ENCODE measurements at regions not wholly inside any gene's neighbourhood (a gene's known extent, or its start where the extent isn't known, plus 50 kb on each side); places are given as distances from the start of the nearest gene placed in this dataset.

DNA sequence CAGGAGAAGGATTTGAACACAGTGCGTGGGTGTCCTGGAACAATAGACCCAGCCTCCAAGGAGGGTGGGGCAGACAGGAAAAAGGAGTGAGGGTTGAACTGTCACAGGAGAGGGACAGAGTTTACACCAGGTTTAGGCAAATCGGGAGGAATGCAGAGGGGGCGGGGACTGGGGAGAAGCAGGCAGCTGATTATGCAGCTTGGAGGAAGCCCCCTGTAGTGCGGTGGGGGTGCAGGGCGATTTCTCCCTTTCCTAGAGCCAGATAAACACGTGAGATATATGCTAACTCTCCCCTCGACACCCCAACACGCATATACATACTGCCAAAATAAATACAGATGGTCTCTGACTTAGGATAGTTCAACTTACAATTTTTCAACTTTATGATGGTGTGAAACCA lies 108.6 kb upstream of the PRR20G start:
- TF ChIP-seq POLR2A (IDR thresholded peaks at IDR 0.05): no peak
- TF ChIP-seq, protein P1, sequence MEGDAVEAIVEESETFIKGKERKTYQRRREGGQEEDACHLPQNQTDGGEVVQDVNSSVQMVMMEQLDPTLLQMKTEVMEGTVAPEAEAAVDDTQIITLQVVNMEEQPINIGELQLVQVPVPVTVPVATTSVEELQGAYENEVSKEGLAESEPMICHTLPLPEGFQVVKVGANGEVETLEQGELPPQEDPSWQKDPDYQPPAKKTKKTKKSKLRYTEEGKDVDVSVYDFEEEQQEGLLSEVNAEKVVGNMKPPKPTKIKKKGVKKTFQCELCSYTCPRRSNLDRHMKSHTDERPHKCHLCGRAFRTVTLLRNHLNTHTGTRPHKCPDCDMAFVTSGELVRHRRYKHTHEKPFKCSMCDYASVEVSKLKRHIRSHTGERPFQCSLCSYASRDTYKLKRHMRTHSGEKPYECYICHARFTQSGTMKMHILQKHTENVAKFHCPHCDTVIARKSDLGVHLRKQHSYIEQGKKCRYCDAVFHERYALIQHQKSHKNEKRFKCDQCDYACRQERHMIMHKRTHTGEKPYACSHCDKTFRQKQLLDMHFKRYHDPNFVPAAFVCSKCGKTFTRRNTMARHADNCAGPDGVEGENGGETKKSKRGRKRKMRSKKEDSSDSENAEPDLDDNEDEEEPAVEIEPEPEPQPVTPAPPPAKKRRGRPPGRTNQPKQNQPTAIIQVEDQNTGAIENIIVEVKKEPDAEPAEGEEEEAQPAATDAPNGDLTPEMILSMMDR (IDR thresholded peaks at IDR 0.05): no peak
- H3K4me3 ChIP-seq (ENCODE audit: low read depth, poor library complexity, severe bottlenecking): no peak overlapping the region
- DNase-seq (ENCODE audit: low spot score in 2 of 2): no peak
- intact Hi-C loops (cut with DNase I; ENCODE audit: low total_unique reads): no loop called here
- 29 to 30% methylated on average over 8 of the region's 8 CpGs for WGBS, 2 donors

DNA sequence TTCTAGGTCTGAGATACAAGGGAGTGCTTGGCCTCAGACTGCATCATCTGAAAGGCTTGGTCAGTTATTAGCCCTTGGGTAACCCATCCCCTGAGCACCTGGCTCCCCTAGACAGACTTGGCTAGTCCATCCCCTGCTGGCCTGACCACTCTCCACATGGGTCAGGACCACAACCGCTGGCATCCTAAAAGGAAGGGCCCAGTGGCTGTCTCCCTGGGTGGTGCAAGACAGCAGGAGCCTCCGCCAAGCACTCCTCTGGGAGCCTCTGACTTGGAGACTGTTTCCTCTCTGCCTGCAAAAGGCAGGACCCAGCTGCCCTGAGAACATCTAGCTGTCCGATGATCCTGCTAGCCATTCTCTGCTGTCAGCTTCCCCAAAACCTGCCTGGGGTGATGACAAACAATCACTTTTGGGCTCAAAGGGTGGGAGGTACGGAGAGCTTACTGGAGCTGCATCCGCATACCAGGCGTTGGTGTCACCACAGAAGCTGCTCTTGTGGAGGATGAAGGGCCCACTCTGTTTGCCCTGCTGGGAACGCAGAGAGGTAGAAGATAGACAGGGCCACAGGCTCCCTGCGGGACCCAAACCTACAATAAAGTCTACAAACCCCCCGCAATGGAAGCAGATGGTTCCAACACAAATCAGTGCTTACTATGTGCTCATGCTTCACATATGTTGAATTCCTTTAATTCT lies 108.0 kb upstream of the PRR20G start:
- intact Hi-C loops (cut with DNase I; ENCODE audit: low total_unique reads): no loop called here
- DNase-seq (ENCODE audit: low spot score in 2 of 2): no peak
- WGBS, 2 donors: 70 to 80% methylated on average over 9 of the region's 9 CpGs
- TF ChIP-seq POLR2A (IDR thresholded peaks at IDR 0.05): no peak
- TF ChIP-seq, protein P1 (IDR thresholded peaks at IDR 0.05): no peak
- no peak overlapping the region for H3K4me3 ChIP-seq (ENCODE audit: low read depth, poor library complexity, severe bottlenecking)

DNA sequence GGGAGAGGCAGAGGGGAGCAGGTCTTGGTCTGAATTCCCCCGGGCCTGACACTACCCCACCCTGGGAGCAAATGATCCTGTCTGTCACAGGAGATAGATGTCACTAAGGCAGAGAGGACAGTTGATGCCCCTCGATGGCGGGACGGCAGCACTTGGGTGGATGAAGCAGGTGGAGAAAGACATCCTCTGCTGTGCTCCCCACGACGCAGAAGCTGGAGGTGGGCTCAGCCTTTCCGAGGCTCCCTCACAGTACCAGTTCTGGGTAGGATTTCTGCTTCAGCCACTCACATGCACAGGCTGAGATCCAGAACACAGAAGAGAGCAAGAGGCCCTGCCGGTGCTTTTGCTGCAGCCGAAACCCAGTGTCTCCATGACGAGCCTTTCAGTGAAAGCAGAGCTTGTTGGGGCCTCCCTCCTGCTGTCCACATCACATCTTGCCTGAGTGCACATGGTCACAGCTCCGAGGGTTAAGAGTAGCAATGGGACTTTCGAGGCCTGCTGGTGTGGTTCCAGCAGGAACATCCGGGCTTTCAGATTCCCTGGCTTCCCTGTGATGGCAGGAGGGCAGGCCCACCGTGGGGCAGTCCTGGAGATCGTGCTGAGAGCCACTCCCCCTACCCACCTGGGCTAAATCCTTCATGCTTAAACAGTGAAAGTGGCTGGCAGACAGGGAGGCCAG lies 107.3 kb upstream of the PRR20G start:
- 79 to 83% methylated on average over 15 of the region's 15 CpGs for WGBS, 2 donors
- intact Hi-C loops (cut with DNase I; ENCODE audit: low total_unique reads): no loop called here
- DNase-seq (ENCODE audit: low spot score in 2 of 2): peak in 1 of 2 donors; percentile 64
- H3K4me3 ChIP-seq (ENCODE audit: low read depth, poor library complexity, severe bottlenecking): no peak overlapping the region
- TF ChIP-seq, protein P1 (IDR thresholded peaks at IDR 0.05): no peak
- TF ChIP-seq POLR2A (IDR thresholded peaks at IDR 0.05): no peak

DNA sequence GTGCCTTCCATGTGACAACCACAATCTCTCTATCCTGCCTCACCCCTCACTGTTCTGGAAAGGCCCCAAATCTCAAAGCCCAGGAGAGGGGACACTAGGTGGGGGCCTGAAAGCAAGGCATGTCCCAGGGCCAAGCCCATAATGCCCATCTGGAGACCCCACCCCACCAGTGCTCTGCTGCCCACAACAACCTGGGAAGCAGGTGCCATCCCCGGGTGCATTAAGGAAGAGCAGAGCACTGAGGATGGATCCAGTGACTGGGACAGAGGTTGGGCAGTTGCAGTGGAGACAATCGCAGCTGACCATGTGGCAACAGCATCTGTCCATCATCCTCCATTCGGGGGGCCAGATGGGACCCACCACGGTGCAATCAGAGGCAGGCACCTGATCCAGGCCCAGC lies 106.2 kb upstream of the PRR20G start:
- intact Hi-C loops (cut with DNase I; ENCODE audit: low total_unique reads): no loop called here
- peak in 1 of 2 donors; percentile 68 for DNase-seq (ENCODE audit: low spot score in 2 of 2)
- WGBS, 2 donors: 62 to 76% methylated on average over 3 to 4 of the region's 4 CpGs
- no peak overlapping the region for H3K4me3 ChIP-seq (ENCODE audit: low read depth, poor library complexity, severe bottlenecking)
- TF ChIP-seq, protein P1 (IDR thresholded peaks at IDR 0.05): no peak
- TF ChIP-seq POLR2A (IDR thresholded peaks at IDR 0.05): no peak

DNA sequence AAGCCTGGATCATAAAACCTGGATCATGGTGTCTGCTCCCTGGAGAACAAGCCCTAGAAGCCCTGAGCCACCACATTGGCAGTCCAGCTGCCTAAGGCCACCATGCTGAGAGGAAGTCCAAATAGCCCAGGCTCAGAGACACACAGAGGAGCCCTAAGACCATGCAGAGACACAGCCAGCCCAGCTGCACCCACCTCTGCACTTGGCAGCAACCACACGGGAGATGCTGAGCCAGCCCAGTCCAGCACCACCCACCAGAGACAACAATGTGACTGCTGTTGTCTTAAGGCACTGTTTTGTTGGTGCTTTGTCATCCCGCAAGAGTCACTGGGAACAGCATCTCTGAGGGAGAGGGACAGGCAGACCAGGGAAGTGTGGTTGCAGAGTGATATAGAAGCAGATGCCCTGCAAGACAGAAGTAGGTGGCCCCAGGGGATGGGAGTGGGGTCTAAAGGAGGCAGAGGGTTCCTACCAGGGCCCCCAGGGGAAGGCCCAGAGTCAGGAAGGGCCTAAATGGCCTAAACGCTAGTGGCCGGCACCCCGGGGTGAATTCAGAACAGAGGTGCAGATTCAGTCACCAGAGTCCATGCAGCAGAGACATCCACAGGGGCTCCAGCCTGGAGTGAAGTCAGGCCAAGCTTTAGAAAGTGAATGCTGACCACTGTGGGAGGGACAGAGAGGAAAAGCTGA lies 105.4 kb upstream of the PRR20G start:
- no peak for TF ChIP-seq POLR2A (IDR thresholded peaks at IDR 0.05)
- WGBS, 2 donors: 76 to 80% methylated on average over 5 of the region's 5 CpGs
- no peak overlapping the region for H3K4me3 ChIP-seq (ENCODE audit: low read depth, poor library complexity, severe bottlenecking)
- intact Hi-C loops (cut with DNase I; ENCODE audit: low total_unique reads): no loop called here
- peak in 1 of 2 donors; percentile 79 for DNase-seq (ENCODE audit: low spot score in 2 of 2)

DNA sequence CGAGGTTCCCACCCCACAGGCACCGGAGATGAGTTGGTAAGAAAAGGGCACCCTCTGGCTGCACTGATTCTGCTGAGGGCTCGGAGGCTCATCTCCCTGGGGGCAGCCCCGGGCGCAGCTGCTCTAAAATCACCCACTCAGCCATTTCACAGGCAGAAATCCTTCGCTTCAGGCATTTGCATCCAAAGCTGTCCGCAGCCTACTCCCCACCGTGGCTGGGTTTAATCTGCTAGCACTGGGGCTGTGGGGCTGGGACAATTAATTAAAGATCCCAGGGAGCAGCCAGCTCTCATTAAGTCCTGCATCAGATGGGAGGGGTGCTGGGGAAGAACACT lies 104.3 kb upstream of the PRR20G start:
- intact Hi-C loops (cut with DNase I; ENCODE audit: low total_unique reads): no loop called here
- TF ChIP-seq POLR2A (IDR thresholded peaks at IDR 0.05): no peak
- TF ChIP-seq, protein P1 (IDR thresholded peaks at IDR 0.05): no peak
- DNase-seq (ENCODE audit: low spot score in 2 of 2): peak in 1 of 2 donors; percentile 62
- H3K4me3 ChIP-seq (ENCODE audit: low read depth, poor library complexity, severe bottlenecking): no peak overlapping the region
- 58 to 60% methylated on average over 7 to 8 of the region's 8 CpGs for WGBS, 2 donors
